Lower leg skin (tissue), 4 donors: ENCODE measurements at regions not wholly inside any gene's neighbourhood (a gene's known extent, or its start where the extent isn't known, plus 50 kb on each side); places are given as distances from the start of the nearest gene placed in this dataset.

Experiments used
- DNase-seq, 2 donors: peaks; one replicate each; pipeline ENCODE4 v3.0.0-alpha.2; 2019; ENCODE audit warnings: low spot score in 2 of 2
- H3K4me3 ChIP-seq: fragments of 200-600 bp; sonication (generic); 2 replicates; pipeline ENCODE4 v1.5.1; 2017; ENCODE audit warnings: mild to moderate bottlenecking, low read depth; ENCODE audit not compliant: poor library complexity, severe bottlenecking
- CTCF ChIP-seq, 3 donors: fragments of 450-650 bp; IDR thresholded peaks; one replicate each; pipeline ENCODE4 v1.5.1; 2016; ENCODE audit warnings: antibody characterized with exemption in 3 of 3, mild to moderate bottlenecking in 3 of 3, moderate library complexity in 2 of 3
- POLR2A ChIP-seq, 2 donors: fragments of 450-650 bp; IDR thresholded peaks; one replicate each; pipeline ENCODE4 v1.6.1; 2016 to 2017; ENCODE audit warnings: antibody characterized with exemption in 2 of 2, mild to moderate bottlenecking in 1 of 2, moderate library complexity in 1 of 2
- WGBS, 2 donors: methylation state at CpG; one replicate each; pipeline ENCODE4 v1.1.5; 2018; 5-methylcytosine and 5-hydroxymethylcytosine counted together
- intact Hi-C: fragments of 100-400 bp; cut with DNase I; formaldehyde crosslinking; loops from one replicate; pipeline ENCODE4 v1.15.0; 2023; ENCODE audit warnings: low total_unique reads

- WGBS, 2 donors, result 90 to 94% methylated on average over 4 of the region's 4 CpGs
- DNase-seq, result no peak
- TF ChIP-seq POLR2A (IDR thresholded peaks at IDR 0.05), result no peak
- no peak for TF ChIP-seq CTCF (IDR thresholded peaks at IDR 0.05)
- no peak overlapping the region for H3K4me3 ChIP-seq
- intact Hi-C loops, result no loop called here
Measured at GRCh38 chr2:45300026-45300750, 290.9 kb upstream of the SIX2 start.

GRCh38 chr2:45299361-45299760 is 290.1 kb upstream of the SIX2 start:
- intact Hi-C loops, result no loop called here
- DNase-seq, result no peak
- no peak overlapping the region for H3K4me3 ChIP-seq
- no peak for TF ChIP-seq CTCF (IDR thresholded peaks at IDR 0.05)
- TF ChIP-seq POLR2A (IDR thresholded peaks at IDR 0.05), result no peak
- 94 to 99% methylated on average over 4 of the region's 4 CpGs for WGBS, 2 donors

- H3K4me3 ChIP-seq, result no peak overlapping the region
- no peak for DNase-seq
- 34 to 37% methylated on average over 5 of the region's 5 CpGs for WGBS, 2 donors
- intact Hi-C loops, result no loop called here
- TF ChIP-seq POLR2A (IDR thresholded peaks at IDR 0.05) (no peak), CTCF (IDR thresholded peaks at IDR 0.05) (no peak)
Measured at GRCh38 chr2:45293182-45293581, 283.9 kb upstream of the SIX2 start.

GRCh38 chr2:45291296-45291701 is 282.0 kb upstream of the SIX2 start:
- intact Hi-C loops, result no loop called here

GRCh38 chr2:45289997-45290709 is 280.9 kb upstream of the SIX2 start:
- no peak overlapping the region for H3K4me3 ChIP-seq
- intact Hi-C loops, result no loop called here
- TF ChIP-seq POLR2A (IDR thresholded peaks at IDR 0.05), result no peak
- no peak for TF ChIP-seq CTCF (IDR thresholded peaks at IDR 0.05)
- DNase-seq, result no peak
- WGBS, 2 donors, result 89% methylated on average over 6 of the region's 6 CpGs

More at GRCh38 chr2:45291296-45291701, 282.0 kb upstream of the SIX2 start:
- no peak for DNase-seq
- TF ChIP-seq POLR2A (IDR thresholded peaks at IDR 0.05) (no peak), CTCF (IDR thresholded peaks at IDR 0.05) (no peak)
- WGBS, 2 donors, result 67 to 73% methylated on average over 4 of the region's 4 CpGs
- no peak overlapping the region for H3K4me3 ChIP-seq
